Astrocyte of the spinal cord (primary cell): ENCODE measurements at regions not wholly inside any gene's neighbourhood (a gene's known extent, or its start where the extent isn't known, plus 50 kb on each side); places are given as distances from the start of the nearest gene placed in this dataset.
"Not testable (repeated sequence)": the region's sequence is repeated elsewhere in the genome, so short reads cannot be mapped to it uniquely, and the experiment has no call there.

Source experiments
- DNase-seq: peaks from one replicate; pipeline ENCODE4 v3.0.0; 2011; ENCODE audit warnings: low read depth, low spot score
- H3K4me3 ChIP-seq: 2 replicates; pipeline ENCODE4 v1.5.1; 2011; ENCODE audit warnings: low read depth, mild to moderate bottlenecking, low read length, moderate library complexity
- CTCF ChIP-seq: IDR thresholded peaks from 2 replicates; pipeline ENCODE4 v1.5.1; 2012; ENCODE audit warnings: low read depth, mild to moderate bottlenecking, low read length, inconsistent platforms
- in situ Hi-C: cut with HindIII; loops from 2 replicates; pipeline ENCODE4 v1.10.0; 2017; ENCODE audit warnings: low sequenced_read_pairs

DNA sequence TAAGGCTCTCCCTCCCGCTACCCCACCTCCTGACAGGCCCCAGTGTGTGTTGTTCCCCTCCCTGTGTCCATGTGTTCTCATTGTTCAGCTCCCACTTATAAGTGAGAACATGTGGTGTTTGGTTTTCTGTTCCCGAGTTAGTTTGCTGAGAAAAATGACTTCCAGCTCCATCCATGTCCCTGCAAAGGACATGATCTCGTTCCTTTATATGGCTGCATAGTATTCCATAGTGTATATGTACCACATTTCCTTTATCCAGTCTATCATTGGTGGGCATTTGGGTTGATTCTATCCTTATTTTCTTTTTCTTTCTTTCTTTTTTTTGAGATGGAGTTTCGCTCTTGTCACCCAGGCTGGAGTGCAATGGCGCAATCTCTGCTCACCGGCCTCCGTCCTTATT, 57.8 kb upstream of the RASSF3 start:
- DNase-seq, H3K4me3 ChIP-seq, in situ Hi-C loops: not testable (repeated sequence)

DNA sequence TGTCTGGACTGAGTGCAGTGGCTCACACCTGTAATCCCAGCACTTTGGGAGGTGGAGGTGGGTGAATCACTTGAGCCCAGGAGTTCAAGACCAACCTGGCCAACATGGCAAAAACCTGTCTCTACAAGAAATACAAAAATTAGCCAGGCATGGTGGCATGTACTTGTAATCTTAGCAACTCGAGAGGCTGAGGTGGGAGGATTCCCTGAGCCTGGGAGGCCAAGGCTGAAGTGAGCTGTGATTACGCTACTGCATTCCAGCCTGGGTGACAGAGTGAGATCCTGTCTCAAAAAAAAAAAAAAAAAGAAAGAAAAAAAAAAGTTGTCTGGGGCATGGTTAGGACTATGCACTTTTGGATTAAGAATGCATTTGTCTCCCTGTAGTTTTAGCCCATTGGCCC, 56.6 kb upstream of the RASSF3 start:
- DNase-seq, H3K4me3 ChIP-seq, in situ Hi-C loops: not testable (repeated sequence)

- H3K4me3 ChIP-seq = no peak overlapping the region
- in situ Hi-C loops = no loop called here
Observed at GRCh38 chr12:64556231-64556630, 54.1 kb upstream of the RASSF3 start.

DNA sequence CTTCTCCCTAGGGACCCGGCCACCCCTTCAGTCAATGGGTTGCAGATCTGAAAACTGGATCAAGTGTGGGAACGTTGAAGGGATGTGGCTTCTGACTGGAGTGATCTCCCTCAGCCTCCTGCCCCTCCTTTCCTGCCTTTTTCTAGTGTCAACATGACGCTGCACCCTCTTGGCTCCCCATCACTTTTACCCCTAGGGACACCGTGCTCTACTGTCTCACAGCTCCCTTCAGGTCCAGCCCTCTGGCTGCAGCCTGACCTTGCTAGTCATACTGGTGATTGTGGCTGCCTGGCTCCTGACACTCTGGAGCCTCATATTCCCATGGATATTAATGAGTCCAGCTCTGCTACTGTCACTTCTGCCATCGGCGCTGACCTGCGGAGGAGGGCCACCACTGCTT, 51.5 kb upstream of the RASSF3 start:
- no peak overlapping the region for H3K4me3 ChIP-seq
- no peak for TF ChIP-seq CTCF
- in situ Hi-C loops = no loop called here
- DNase-seq = no peak

More at GRCh38 chr12:64556231-64556630, 54.1 kb upstream of the RASSF3 start:
- no peak for TF ChIP-seq CTCF
- DNase-seq = no peak

DNA sequence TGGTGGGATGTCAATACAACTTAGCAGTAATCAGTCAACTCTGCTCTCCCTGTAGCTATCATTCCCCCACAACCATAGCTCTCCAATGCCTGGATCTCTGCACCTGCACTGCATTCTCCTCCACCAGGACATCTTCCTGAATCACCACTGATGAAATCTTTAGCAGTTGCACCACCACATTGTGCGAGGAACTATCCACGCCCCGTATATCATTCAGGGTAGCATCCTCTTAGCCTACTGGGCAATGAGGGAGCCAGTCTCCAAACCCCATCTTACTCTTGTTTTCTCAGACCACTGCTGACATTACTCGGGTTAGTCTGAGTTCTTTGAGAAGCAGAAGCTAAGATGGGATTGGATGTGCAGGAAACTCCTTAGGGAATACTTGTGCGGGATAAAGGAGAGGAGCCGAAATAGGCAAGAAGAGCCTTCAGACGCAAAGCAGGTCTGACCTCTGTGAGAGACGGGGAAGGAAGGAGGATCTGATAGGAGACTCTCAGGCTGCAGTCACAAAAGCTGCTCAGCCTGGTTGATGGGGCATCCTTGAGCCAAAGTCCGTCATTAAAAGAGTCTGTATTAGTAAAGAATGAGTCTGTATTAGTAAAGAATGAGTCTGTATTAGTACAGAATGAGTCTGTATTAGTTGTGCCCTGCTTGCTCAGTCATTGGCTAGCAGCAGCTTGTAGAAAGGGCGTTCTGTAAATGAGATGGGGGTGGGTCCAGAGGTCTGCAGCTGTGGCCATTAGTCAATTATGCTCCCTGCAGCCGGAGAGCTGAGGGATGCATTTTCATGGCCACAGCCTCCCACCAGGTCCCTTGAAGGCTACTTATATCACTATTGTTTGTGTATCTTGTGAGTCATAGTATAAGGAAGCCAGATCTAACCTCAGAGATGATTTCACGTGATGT, 49.6 kb upstream of the RASSF3 start:
- DNase-seq = peak; percentile 97
- no peak for TF ChIP-seq CTCF
- in situ Hi-C loops = no loop called here
- H3K4me3 ChIP-seq = no peak overlapping the region
